DOHH2 (cell line): ENCODE measurements at regions not wholly inside any gene's neighbourhood (a gene's known extent, or its start where the extent isn't known, plus 50 kb on each side); places are given as distances from the start of the nearest gene placed in this dataset.

Source experiments
- H3F3A ChIP-seq: fragments of 200-600 bp; sonication (generic), shearing (Covaris generic); 2 replicates; pipeline ENCODE4 v1.6.0; 2016; ENCODE audit warnings: antibody characterized with exemption, mild to moderate bottlenecking; ENCODE audit not compliant: control insufficient read depth, insufficient read depth
- H3K27ac ChIP-seq: fragments of 200-600 bp; sonication (generic); 2 replicates; pipeline ENCODE4 v1.5.1; 2014; ENCODE audit warnings: low read depth, mild to moderate bottlenecking, low read length, moderate library complexity
- H3K27me3 ChIP-seq: fragments of 200-600 bp; sonication (generic); 2 replicates; pipeline ENCODE4 v1.6.1; 2014; ENCODE audit warnings: mild to moderate bottlenecking, low read length, mixed read lengths; ENCODE audit not compliant: control insufficient read depth
- H3K36me3 ChIP-seq: fragments of 200-600 bp; sonication (generic); 2 replicates; pipeline ENCODE4 v1.6.1; 2014; ENCODE audit warnings: mild to moderate bottlenecking, low read length, moderate library complexity, mixed read lengths; ENCODE audit not compliant: control insufficient read depth
- H3K4me1 ChIP-seq: fragments of 200-600 bp; sonication (generic); 2 replicates; pipeline ENCODE4 v1.6.1; 2014; ENCODE audit warnings: mild to moderate bottlenecking, low read length, mixed read lengths; ENCODE audit not compliant: control insufficient read depth
- H3K4me2 ChIP-seq: fragments of 200-600 bp; sonication (generic); 2 replicates; pipeline ENCODE4 v1.6.0; 2014; ENCODE audit warnings: mild to moderate bottlenecking, low read length, moderate library complexity
- H3K4me3 ChIP-seq: fragments of 200-600 bp; sonication (generic); 2 replicates; pipeline ENCODE4 v1.5.1; 2014; ENCODE audit warnings: mild to moderate bottlenecking, low read length, mixed read lengths
- H3K79me2 ChIP-seq: fragments of 200-600 bp; sonication (generic); 2 replicates; pipeline ENCODE4 v1.6.1; 2014; ENCODE audit warnings: mild to moderate bottlenecking, low read length, mixed read lengths; ENCODE audit not compliant: control insufficient read depth
- H3K9me2 ChIP-seq: fragments of 200-600 bp; sonication (generic); replicated peaks from 2 replicates; pipeline ENCODE4 v1.6.1; 2014; ENCODE audit warnings: mild to moderate bottlenecking, low read length, mixed read lengths; ENCODE audit not compliant: control insufficient read depth
- H3K9me3 ChIP-seq: fragments of 200-600 bp; sonication (generic); 2 replicates; pipeline ENCODE4 v1.6.1; 2014; ENCODE audit warnings: antibody characterized with exemption, low read length, mixed read lengths; ENCODE audit not compliant: control insufficient read depth, insufficient read depth
- H4K20me1 ChIP-seq: fragments of 200-600 bp; sonication (generic); 2 replicates; pipeline ENCODE4 v1.6.0; 2014; ENCODE audit warnings: low read depth, mild to moderate bottlenecking, antibody characterized with exemption, low read length, moderate library complexity; ENCODE audit not compliant: control insufficient read depth, insufficient read depth
- CTCF ChIP-seq: fragments of 200-600 bp; sonication (generic); IDR thresholded peaks from one replicate; pipeline ENCODE4 v1.5.1; 2014; ENCODE audit warnings: antibody characterized with exemption, mild to moderate bottlenecking, low read depth, low read length; ENCODE audit not compliant: poor library complexity, severe bottlenecking
- EZH2phosphoT487 ChIP-seq: fragments of 200-600 bp; sonication (generic); IDR thresholded peaks from 2 replicates; pipeline ENCODE4 v1.6.1; 2017; ENCODE audit warnings: borderline replicate concordance, mild to moderate bottlenecking, antibody characterized with exemption, low read length, moderate library complexity, mixed read lengths

GRCh38 chr3:150319900-150320299 is 88.2 kb upstream of the TSC22D2 start:
- H3K4me1 ChIP-seq = peaks cover 11% of the 10 kb centered on the region
- TF ChIP-seq EZH2phosphoT487 = no peak
- TF ChIP-seq CTCF = no peak
- H3K4me3 ChIP-seq = no peak overlapping the region
- H3K9me2 ChIP-seq = no peaks in the 10 kb centered on the region
- H3K79me2 ChIP-seq = no peaks in the 10 kb centered on the region
- 0 out of 2 replicates have a peak, but pooled peaks cover 3% of the 10 kb centered on the region for H3K27me3 ChIP-seq
- no peaks in the 10 kb centered on the region for H3F3A ChIP-seq
- H4K20me1 ChIP-seq = no peaks in the 10 kb centered on the region
- no peak overlapping the region for H3K4me2 ChIP-seq
- H3K27ac ChIP-seq = no peak overlapping the region
- no peaks in the 10 kb centered on the region for H3K36me3 ChIP-seq
- no peaks in the 10 kb centered on the region for H3K9me3 ChIP-seq

DNA sequence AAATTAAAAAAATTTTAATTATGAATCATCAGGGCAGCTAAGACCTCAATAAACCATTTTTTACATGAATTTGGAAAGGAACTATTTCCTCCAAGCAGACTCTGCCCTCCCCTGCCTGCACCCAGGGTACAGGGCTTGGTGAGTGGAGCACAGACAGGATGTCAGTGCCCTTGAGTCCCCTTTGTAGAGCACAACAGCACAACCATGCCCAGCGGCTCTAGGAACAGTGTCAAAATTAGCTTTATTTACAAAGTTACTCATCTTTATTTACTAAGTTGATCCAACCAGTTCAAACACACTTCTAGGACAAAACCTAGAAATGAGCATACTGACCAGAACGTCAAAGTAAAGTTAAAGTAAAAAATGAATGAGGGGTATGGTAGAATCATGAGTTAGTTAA is 90.6 kb upstream of the TSC22D2 start:
- Histone ChIP-seq H3K27ac (no peak overlapping the region), H3K79me2 (no peaks in the 10 kb centered on the region), H4K20me1 (no peaks in the 10 kb centered on the region), H3K9me2 (no peaks in the 10 kb centered on the region), H3K36me3 (no peaks in the 10 kb centered on the region), H3K4me3 (no peak overlapping the region), H3K9me3 (no peaks in the 10 kb centered on the region), H3F3A (no peaks in the 10 kb centered on the region), H3K27me3 (0 out of 2 replicates have a peak, but pooled peaks cover 3% of the 10 kb centered on the region), H3K4me1 (peaks cover 11% of the 10 kb centered on the region), H3K4me2 (no peak overlapping the region)
- TF ChIP-seq CTCF (no peak), EZH2phosphoT487 (no peak)

- Histone ChIP-seq H3K4me3 (no peak overlapping the region), H3K4me1 (peaks cover 3% of the 10 kb centered on the region), H3K79me2 (no peaks in the 10 kb centered on the region), H3K27me3 (0 out of 2 replicates have a peak, but pooled peaks cover 3% of the 10 kb centered on the region), H4K20me1 (no peaks in the 10 kb centered on the region), H3F3A (no peaks in the 10 kb centered on the region), H3K27ac (no peak overlapping the region), H3K4me2 (no peak overlapping the region), H3K9me3 (no peaks in the 10 kb centered on the region), H3K36me3 (no peaks in the 10 kb centered on the region), H3K9me2 (no peaks in the 10 kb centered on the region)
- TF ChIP-seq EZH2phosphoT487 (no peak), CTCF (no peak)
Observed at GRCh38 chr3:150315721-150316120, 92.4 kb upstream of the TSC22D2 start.
